Liver (tissue), 8 donors: ENCODE measurements at regions not wholly inside any gene's neighbourhood (a gene's known extent, or its start where the extent isn't known, plus 50 kb on each side); places are given as distances from the start of the nearest gene placed in this dataset.

Experiments
- DNase-seq: peaks from one replicate; pipeline ENCODE4 v3.0.0-alpha.2; 2017; ENCODE audit warnings: low spot score
- H3K27ac ChIP-seq, 2 donors: one replicate each; pipeline ENCODE4 v1.7.0; 2013; ENCODE audit warnings: inconsistent platforms in 2 of 2, low read length in 2 of 2, control low read depth in 1 of 2, low read depth in 1 of 2, mild to moderate bottlenecking in 1 of 2
- H3K27me3 ChIP-seq, 4 donors: one replicate each; pipeline versions ENCODE4 v1.6.1 to v1.7.0; 2013; ENCODE audit warnings: low read length in 3 of 4, inconsistent platforms in 1 of 4, mild to moderate bottlenecking in 1 of 4, moderate library complexity in 1 of 4; ENCODE audit not compliant: control insufficient read depth in 4 of 4, insufficient read depth in 4 of 4
- H3K36me3 ChIP-seq, 4 donors: one replicate each; pipeline versions ENCODE4 v1.6.1 to v1.7.0; 2013; ENCODE audit warnings: low read length in 3 of 4, mild to moderate bottlenecking in 3 of 4, low read depth in 1 of 4, moderate library complexity in 1 of 4; ENCODE audit not compliant: control insufficient read depth in 4 of 4, insufficient read depth in 3 of 4
- H3K4me1 ChIP-seq, 4 donors: one replicate each; pipeline versions ENCODE4 v1.6.1 to v1.7.0; 2013; ENCODE audit warnings: low read length in 3 of 4, mild to moderate bottlenecking in 3 of 4, moderate library complexity in 1 of 4; ENCODE audit not compliant: control insufficient read depth in 4 of 4, insufficient read depth in 4 of 4
- H3K4me3 ChIP-seq, 3 donors: one replicate each; pipeline versions ENCODE4 v1.6.1 to v1.7.0; 2013; ENCODE audit warnings: low read length in 3 of 3, control low read depth in 1 of 3, low read depth in 1 of 3, mild to moderate bottlenecking in 1 of 3
- H3K9ac ChIP-seq, 2 donors: one replicate each; pipeline ENCODE4 v1.7.0; 2013; ENCODE audit warnings: low read length in 2 of 2, mild to moderate bottlenecking in 2 of 2, moderate library complexity in 2 of 2, control low read depth in 1 of 2, low read depth in 1 of 2
- H3K9me3 ChIP-seq, 4 donors: one replicate each; pipeline versions ENCODE4 v1.6.1 to v1.7.0; 2013; ENCODE audit warnings: low read length in 3 of 4; ENCODE audit not compliant: control insufficient read depth in 4 of 4
- ATF3 ChIP-seq: IDR thresholded peaks from 2 replicates; pipeline ENCODE4 v1.6.1; 2016; ENCODE audit warnings: antibody characterized with exemption
- FOXA1 ChIP-seq: IDR thresholded peaks from 2 replicates; pipeline ENCODE4 v1.6.1; 2016; ENCODE audit warnings: antibody characterized with exemption
- FOXA2 ChIP-seq: IDR thresholded peaks from 2 replicates; pipeline ENCODE4 v1.6.1; 2016; ENCODE audit warnings: antibody characterized with exemption
- GABPA ChIP-seq, 2 donors: IDR thresholded peaks in 1 of 2; conservative IDR thresholded peaks in 1 of 2; 2 replicates each; pipeline ENCODE4 v1.6.1; 2016; ENCODE audit warnings: antibody characterized with exemption in 2 of 2, mild to moderate bottlenecking in 1 of 2, moderate library complexity in 1 of 2
- HNF4A ChIP-seq, 2 donors: conservative IDR thresholded peaks; 2 replicates each; pipeline ENCODE4 v1.6.1; 2016; ENCODE audit warnings: antibody characterized with exemption in 2 of 2, mild to moderate bottlenecking in 2 of 2
- JUND ChIP-seq, 2 donors: IDR thresholded peaks; 2 replicates each; pipeline ENCODE4 v1.6.1; 2016; ENCODE audit warnings: antibody characterized with exemption in 2 of 2
- NR2F2 ChIP-seq: IDR thresholded peaks from 2 replicates; pipeline ENCODE4 v1.6.1; 2016; ENCODE audit warnings: antibody characterized with exemption
- RAD21 ChIP-seq, 2 donors: IDR thresholded peaks; 2 replicates each; pipeline ENCODE4 v1.6.1; 2016; ENCODE audit warnings: antibody characterized with exemption in 2 of 2, mild to moderate bottlenecking in 2 of 2
- REST ChIP-seq: IDR thresholded peaks from 2 replicates; pipeline ENCODE4 v1.6.1; 2016; ENCODE audit warnings: antibody characterized with exemption, mild to moderate bottlenecking
- RXRA ChIP-seq, 2 donors: IDR thresholded peaks; 2 replicates each; pipeline ENCODE4 v1.6.1; 2017 to 2018; ENCODE audit warnings: antibody characterized with exemption in 2 of 2, mild to moderate bottlenecking in 1 of 2
- SP1 ChIP-seq: IDR thresholded peaks from 2 replicates; pipeline ENCODE4 v1.6.1; 2018; ENCODE audit warnings: antibody characterized with exemption, mild to moderate bottlenecking
- TAF1 ChIP-seq: conservative IDR thresholded peaks from 2 replicates; pipeline ENCODE4 v1.6.1; 2016; ENCODE audit warnings: antibody characterized with exemption, mild to moderate bottlenecking
- ZBTB33 ChIP-seq: IDR thresholded peaks from 2 replicates; pipeline ENCODE4 v1.6.1; 2016; ENCODE audit warnings: antibody characterized with exemption
- WGBS: extraction: QIAGEN DNeasy Blood & Tissue Kit; methylation state at CpG from one replicate; pipeline ENCODE4 v1.1.7; 2013; 5-methylcytosine and 5-hydroxymethylcytosine counted together
- TF ChIP-seq, protein P1 (sequence below): fragments of 150-350 bp; IDR thresholded peaks from 2 replicates; pipeline ENCODE4 v1.5.1; 2017; ENCODE audit warnings: improper control_type of control experiment, low read depth, low read length; ENCODE audit not compliant: missing input control
- TF ChIP-seq, protein P2 (sequence below): IDR thresholded peaks from 2 replicates; pipeline ENCODE4 v1.6.1; 2016; ENCODE audit warnings: antibody characterized with exemption
- donor health status: healthy.
- donor health status: healthy.
- donor health status: healthy.
- donor health status: healthy.
- donor health status: healthy.

- TF ChIP-seq REST = no peak
- TF ChIP-seq, protein P1, sequence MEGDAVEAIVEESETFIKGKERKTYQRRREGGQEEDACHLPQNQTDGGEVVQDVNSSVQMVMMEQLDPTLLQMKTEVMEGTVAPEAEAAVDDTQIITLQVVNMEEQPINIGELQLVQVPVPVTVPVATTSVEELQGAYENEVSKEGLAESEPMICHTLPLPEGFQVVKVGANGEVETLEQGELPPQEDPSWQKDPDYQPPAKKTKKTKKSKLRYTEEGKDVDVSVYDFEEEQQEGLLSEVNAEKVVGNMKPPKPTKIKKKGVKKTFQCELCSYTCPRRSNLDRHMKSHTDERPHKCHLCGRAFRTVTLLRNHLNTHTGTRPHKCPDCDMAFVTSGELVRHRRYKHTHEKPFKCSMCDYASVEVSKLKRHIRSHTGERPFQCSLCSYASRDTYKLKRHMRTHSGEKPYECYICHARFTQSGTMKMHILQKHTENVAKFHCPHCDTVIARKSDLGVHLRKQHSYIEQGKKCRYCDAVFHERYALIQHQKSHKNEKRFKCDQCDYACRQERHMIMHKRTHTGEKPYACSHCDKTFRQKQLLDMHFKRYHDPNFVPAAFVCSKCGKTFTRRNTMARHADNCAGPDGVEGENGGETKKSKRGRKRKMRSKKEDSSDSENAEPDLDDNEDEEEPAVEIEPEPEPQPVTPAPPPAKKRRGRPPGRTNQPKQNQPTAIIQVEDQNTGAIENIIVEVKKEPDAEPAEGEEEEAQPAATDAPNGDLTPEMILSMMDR = no peak
- no peak for TF ChIP-seq GABPA (IDR thresholded peaks at IDR 0.05 in 1 of 2, conservative IDR thresholded peaks at IDR 0.05 in 1 of 2)
- TF ChIP-seq SP1 = peak; percentile 76
Observed at GRCh38 chr9:84403288-84403687, 62.7 kb upstream of the SLC28A3 start (continued).

- 43% methylated on average over 8 of the region's 8 CpGs for WGBS
- H3K9ac ChIP-seq = no peak overlapping the region
- DNase-seq = no peak
- H3K27ac ChIP-seq = no peak overlapping the region
- no peaks in the 10 kb centered on the region for H3K27me3 ChIP-seq
- H3K4me1 ChIP-seq = peaks cover 0 to 6% (median 4%) of the 10 kb centered on the region in 4 donors
- no peaks in the 10 kb centered on the region for H3K9me3 ChIP-seq
- H3K4me3 ChIP-seq = no peak overlapping the region
- TF ChIP-seq SP1 (no peak), JUND (IDR thresholded peaks at IDR 0.05) (no peak), RAD21 (IDR thresholded peaks at IDR 0.05) (peak; percentile 62 to 73), TAF1 (no peak)
- TF ChIP-seq, protein P1 = peak; percentile 54
- H3K36me3 ChIP-seq = no peaks in the 10 kb centered on the region
Observed at GRCh38 chr9:84404095-84404686, 63.6 kb upstream of the SLC28A3 start.

GRCh38 chr9:84405667-84406066 is 65.1 kb upstream of the SLC28A3 start:
- Histone ChIP-seq H3K9me3 (no peaks in the 10 kb centered on the region), H3K4me1 (peaks cover 0 to 6% (median 4%) of the 10 kb centered on the region in 4 donors), H3K9ac (no peak overlapping the region), H3K4me3 (no peak overlapping the region), H3K27ac (no peak overlapping the region), H3K27me3 (no peaks in the 10 kb centered on the region), H3K36me3 (no peaks in the 10 kb centered on the region)
- WGBS = 90% methylated on average over 4 of the region's 4 CpGs
- DNase-seq = no peak
- TF ChIP-seq ZBTB33 (no peak), TAF1 (no peak), REST (no peak), ATF3 (no peak), NR2F2 (no peak), JUND (IDR thresholded peaks at IDR 0.05) (no peak), RXRA (IDR thresholded peaks at IDR 0.05) (no peak), HNF4A (conservative IDR thresholded peaks at IDR 0.05) (no peak), RAD21 (IDR thresholded peaks at IDR 0.05) (no peak), FOXA1 (no peak), FOXA2 (no peak), GABPA (IDR thresholded peaks at IDR 0.05 in 1 of 2, conservative IDR thresholded peaks at IDR 0.05 in 1 of 2) (no peak), SP1 (no peak)
- TF ChIP-seq, protein P2, sequence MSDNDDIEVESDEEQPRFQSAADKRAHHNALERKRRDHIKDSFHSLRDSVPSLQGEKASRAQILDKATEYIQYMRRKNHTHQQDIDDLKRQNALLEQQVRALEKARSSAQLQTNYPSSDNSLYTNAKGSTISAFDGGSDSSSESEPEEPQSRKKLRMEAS = no peak
